Gastroesophageal sphincter (tissue), 4 donors: ENCODE measurements at regions not wholly inside any gene's neighbourhood (a gene's known extent, or its start where the extent isn't known, plus 50 kb on each side); places are given as distances from the start of the nearest gene placed in this dataset.

Experiments
- ATAC-seq: fragments of 150-250 bp; one replicate; pipeline ENCODE4 v1.9.1; 2016; ENCODE audit warnings: mild to moderate bottlenecking, moderate library complexity
- H3K27ac ChIP-seq, 4 donors: fragments of 200-600 bp; sonication (generic) in 3 of 4; 1 replicate in 3 of 4; 2 replicates in 1 of 4; pipeline ENCODE4 v1.5.1; 2016 to 2019
- H3K27me3 ChIP-seq: fragments of 200-600 bp; sonication (generic); one replicate; pipeline ENCODE4 v1.5.1; 2019
- H3K36me3 ChIP-seq, 2 donors: fragments of 200-600 bp; sonication (generic); one replicate each; pipeline ENCODE4 v1.5.1; 2019; ENCODE audit warnings: control low read depth in 1 of 2
- H3K4me1 ChIP-seq, 3 donors: fragments of 200-600 bp; sonication (generic); 1 replicate in 2 of 3; 2 replicates in 1 of 3; pipeline ENCODE4 v1.5.1; 2016 to 2019; ENCODE audit warnings: control low read depth in 2 of 3
- H3K4me3 ChIP-seq, 2 donors: fragments of 200-600 bp; sonication (generic); one replicate each; pipeline ENCODE4 v1.5.1; 2019; ENCODE audit warnings: mild to moderate bottlenecking in 1 of 2, moderate library complexity in 1 of 2
- H3K9me3 ChIP-seq, 3 donors: fragments of 200-600 bp; sonication (generic); one replicate each; pipeline ENCODE4 v1.5.1; 2017 to 2019; ENCODE audit warnings: control low read depth in 2 of 3
- CTCF ChIP-seq, 4 experiments: fragments of 200-600 bp in 2 of 4; fragments of 450-650 bp in 2 of 4; sonication (generic) in 1 of 4; IDR thresholded peaks; one replicate each; pipeline ENCODE4 v1.5.1; 2017 to 2019; ENCODE audit warnings: antibody characterized with exemption in 4 of 4, mild to moderate bottlenecking in 2 of 4, moderate library complexity in 2 of 4
- EP300 ChIP-seq: sonication (generic); formaldehyde crosslinking; IDR thresholded peaks from one replicate; pipeline ENCODE4 v1.6.1; 2017; ENCODE audit warnings: antibody characterized with exemption, mild to moderate bottlenecking
- POLR2A ChIP-seq, 2 donors: fragments of 450-650 bp; IDR thresholded peaks; one replicate each; pipeline ENCODE4 v1.6.1; 2017; ENCODE audit warnings: antibody characterized with exemption in 2 of 2, mild to moderate bottlenecking in 2 of 2, moderate library complexity in 1 of 2
- POLR2AphosphoS5 ChIP-seq: sonication (generic); formaldehyde crosslinking; IDR thresholded peaks from one replicate; pipeline ENCODE4 v1.6.1; 2017; ENCODE audit warnings: antibody characterized with exemption
- WGBS, 2 donors: methylation state at CpG; one replicate each; pipeline ENCODE4 v1.1.5; 2018; ENCODE audit warnings: low coverage in 1 of 2; 5-methylcytosine and 5-hydroxymethylcytosine counted together

- no peaks in the 10 kb centered on the region for H3K9me3 ChIP-seq
- no peak overlapping the region for H3K27ac ChIP-seq
- H3K36me3 ChIP-seq = no peaks in the 10 kb centered on the region
- no peak overlapping the region for H3K4me3 ChIP-seq
- ATAC-seq = no peak
- no peaks in the 10 kb centered on the region for H3K4me1 ChIP-seq
- WGBS, 2 donors = 71 to 78% methylated on average over 8 to 15 of the region's 21 CpGs
- H3K27me3 ChIP-seq = peaks cover 58% of the 10 kb centered on the region
- TF ChIP-seq CTCF (IDR thresholded peaks at IDR 0.05) (no peak), POLR2A (IDR thresholded peaks at IDR 0.05) (no peak), EP300 (no peak), POLR2AphosphoS5 (no peak)
Measured at GRCh38 chr22:48256776-48257684, 1494.6 kb downstream of the TBC1D22A start.

- no peak for ATAC-seq
- peaks cover 59% of the 10 kb centered on the region for H3K27me3 ChIP-seq
- H3K4me1 ChIP-seq = no peaks in the 10 kb centered on the region
- no peaks in the 10 kb centered on the region for H3K36me3 ChIP-seq
- no peak overlapping the region for H3K27ac ChIP-seq
- no peaks in the 10 kb centered on the region for H3K9me3 ChIP-seq
- 64% methylated on average over 7 of the region's 17 CpGs; no CpG with 5 or more reads in 1 of the 2 donors for WGBS, 2 donors
- TF ChIP-seq CTCF (IDR thresholded peaks at IDR 0.05) = no peak
- no peak for TF ChIP-seq POLR2AphosphoS5
- TF ChIP-seq EP300 = no peak
- TF ChIP-seq POLR2A (IDR thresholded peaks at IDR 0.05) = no peak
- no peak overlapping the region for H3K4me3 ChIP-seq
Measured at GRCh38 chr22:48256041-48256739, 1493.7 kb downstream of the TBC1D22A start.

- Histone ChIP-seq H3K36me3 (no peaks in the 10 kb centered on the region), H3K27me3 (peaks cover 71% of the 10 kb centered on the region), H3K9me3 (no peaks in the 10 kb centered on the region), H3K27ac (no peak overlapping the region), H3K4me3 (no peak overlapping the region), H3K4me1 (no peaks in the 10 kb centered on the region)
- no peak for ATAC-seq
- no peak for TF ChIP-seq CTCF (IDR thresholded peaks at IDR 0.05)
- no peak for TF ChIP-seq EP300
- TF ChIP-seq POLR2AphosphoS5 = no peak
- TF ChIP-seq POLR2A (IDR thresholded peaks at IDR 0.05) = no peak
- 16 to 18% methylated on average over 11 to 13 of the region's 13 CpGs for WGBS, 2 donors
Measured at GRCh38 chr22:48254311-48254873, 1491.9 kb downstream of the TBC1D22A start.

- Histone ChIP-seq H3K9me3 (no peaks in the 10 kb centered on the region), H3K4me3 (no peak overlapping the region), H3K27ac (no peak overlapping the region), H3K4me1 (no peaks in the 10 kb centered on the region), H3K36me3 (no peaks in the 10 kb centered on the region), H3K27me3 (peaks cover 71% of the 10 kb centered on the region)
- ATAC-seq = no peak
- TF ChIP-seq CTCF (IDR thresholded peaks at IDR 0.05) = no peak
- no peak for TF ChIP-seq EP300
- no peak for TF ChIP-seq POLR2AphosphoS5
- TF ChIP-seq POLR2A (IDR thresholded peaks at IDR 0.05) = no peak
- WGBS, 2 donors = 0 to 28% methylated on average over 1 to 2 of the region's 6 CpGs
Measured at GRCh38 chr22:48253573-48253972, 1491.1 kb downstream of the TBC1D22A start.
